Activated CD8-positive, alpha-beta memory T cell treated with anti-CD3 and anti-CD28 coated beads, Interleukin-2, amount 50 U/mL, for 48 hours (primary cell): ENCODE measurements at regions not wholly inside any gene's neighbourhood (a gene's known extent, or its start where the extent isn't known, plus 50 kb on each side); places are given as distances from the start of the nearest gene placed in this dataset.
"Not testable (repeated sequence)": the region's sequence is repeated elsewhere in the genome, so short reads cannot be mapped to it uniquely, and the experiment has no call there.

Experiments used
- DNase-seq: peaks from one replicate; pipeline ENCODE4 v3.0.0-alpha.2; 2020

GRCh38 chr9:87160148-87161102 lies 213.1 kb upstream of the GAS1 start:
- DNase-seq: no peak

GRCh38 chr9:87167161-87167560 lies 219.9 kb upstream of the GAS1 start:
- DNase-seq: no peak

- DNase-seq: no peak
These were observed 220.3 kb upstream of the GAS1 start for GRCh38 chr9:87167582-87167981.

- DNase-seq: no peak
These were observed 231.0 kb upstream of the GAS1 start for GRCh38 chr9:87178302-87178701.

GRCh38 chr9:87179553-87180340 lies 232.4 kb upstream of the GAS1 start:
- DNase-seq: no peak

GRCh38 chr9:87180361-87180760 lies 233.1 kb upstream of the GAS1 start:
- DNase-seq: no peak

GRCh38 chr9:87180841-87181240 lies 233.5 kb upstream of the GAS1 start:
- no peak for DNase-seq

GRCh38 chr9:87181670-87182069 lies 234.4 kb upstream of the GAS1 start:
- DNase-seq: no peak

- no peak for DNase-seq
These were observed 237.8 kb upstream of the GAS1 start for GRCh38 chr9:87184956-87185642.

- DNase-seq: no peak
These were observed 240.3 kb upstream of the GAS1 start for GRCh38 chr9:87187656-87188055.

GRCh38 chr9:87189006-87189405 lies 241.7 kb upstream of the GAS1 start:
- DNase-seq: no peak

- no peak for DNase-seq
These were observed 245.8 kb upstream of the GAS1 start for GRCh38 chr9:87193151-87193550.

- no peak for DNase-seq
These were observed 246.9 kb upstream of the GAS1 start for GRCh38 chr9:87193925-87194868.

- DNase-seq: no peak
These were observed 248.0 kb upstream of the GAS1 start for GRCh38 chr9:87195306-87195705.

- no peak for DNase-seq
These were observed 250.2 kb upstream of the GAS1 start for GRCh38 chr9:87197349-87198130.

GRCh38 chr9:87198716-87199115 lies 251.4 kb upstream of the GAS1 start:
- DNase-seq: no peak

GRCh38 chr9:87199278-87199677 lies 252.0 kb upstream of the GAS1 start:
- DNase-seq: no peak

GRCh38 chr9:87199782-87200181 lies 252.5 kb upstream of the GAS1 start:
- no peak for DNase-seq

- DNase-seq: no peak
These were observed 254.0 kb upstream of the GAS1 start for GRCh38 chr9:87201351-87201751.

- no peak for DNase-seq
These were observed 258.9 kb upstream of the GAS1 start for GRCh38 chr9:87206064-87206661.

- not testable (repeated sequence) for DNase-seq
These were observed 263.4 kb upstream of the GAS1 start for GRCh38 chr9:87210658-87211057.
